ENCODE measurements at regions not wholly inside any gene's neighbourhood (a gene's known extent, or its start where the extent isn't known, plus 50 kb on each side); places are given as distances from the start of the nearest gene placed in this dataset.

GRCh38 chr4:83658806-83659205 lies 122.9 kb downstream of the GPAT3 start:
- Histone ChIP-seq H3K36me3 (ENCODE audit: control insufficient read depth in 2 of 2, extremely low read depth in 1 of 2, insufficient read depth in 2 of 2, low read length in 2 of 2) (no peaks in the 10 kb centered on the region), H3K79me2 (ENCODE audit: control insufficient read depth, insufficient read depth, low read length) (no peaks in the 10 kb centered on the region), H3K9me1 (replicated peaks; ENCODE audit: control insufficient read depth, extremely low read depth, insufficient read depth, low read length) (no peaks in the 10 kb centered on the region), H3K9ac (replicated peaks; ENCODE audit: extremely low read depth, insufficient read depth, low read length) (no peak overlapping the region), H4K20me1 (replicated peaks; ENCODE audit: control insufficient read depth, extremely low read depth, insufficient read depth, low read length) (no peaks in the 10 kb centered on the region), H3K4me2 (ENCODE audit: insufficient read depth, low read length) (no peak overlapping the region), H2AFZ (ENCODE audit: low read depth, low read length) (no peak overlapping the region), H3K27me3 (ENCODE audit: control insufficient read depth in 2 of 2, insufficient read depth in 2 of 2, low read length in 2 of 2) (no peaks in the 10 kb centered on the region), H3K27ac (ENCODE audit: insufficient read depth, low read depth, low read length) (no peak overlapping the region), H3K4me3 (replicated peaks in 1 of 3; ENCODE audit: insufficient read depth in 1 of 3, low read depth in 1 of 3, low read length in 3 of 3) (no peak overlapping the region), H3K4me1 (ENCODE audit: control insufficient read depth, extremely low read depth, insufficient read depth, low read length) (peaks cover 8% of the 10 kb centered on the region), H3K9me3 (replicated peaks; ENCODE audit: control insufficient read depth, insufficient read depth, low read length) (no peaks in the 10 kb centered on the region)
- TF ChIP-seq MYC (IDR thresholded peaks at IDR 0.05; ENCODE audit: low read depth, low read length) (no peak), FOS (IDR thresholded peaks at IDR 0.05; ENCODE audit: borderline replicate concordance, insufficient read depth, low read length) (no peak), JUN (IDR thresholded peaks at IDR 0.05; ENCODE audit: borderline replicate concordance, insufficient read depth, insufficient read length, low read depth) (no peak), GATA2 (IDR thresholded peaks at IDR 0.05; ENCODE audit: insufficient read depth, insufficient read length, low read depth, low read length) (no peak), POLR2AphosphoS5 (IDR thresholded peaks at IDR 0.05; ENCODE audit: insufficient read depth, low read depth, low read length) (no peak), CTCF (IDR thresholded peaks at IDR 0.05; ENCODE audit: extremely low read depth in 1 of 2, insufficient read depth in 1 of 2, low read depth in 1 of 2, low read length in 2 of 2) (no peak), MAX (IDR thresholded peaks at IDR 0.05; ENCODE audit: insufficient read depth, insufficient read length) (no peak)
- intact Hi-C loops (cut with micrococcal nuclease), result no loop called here
- no peak for DNase-seq (ENCODE audit: low read depth, low spot score)
- dilution Hi-C loops (cut with MboI; ENCODE audit: extremely low pct_ligation_motif_present, low sequenced_read_pairs), result no loop called here
- FAIRE-seq, result no peak
- no TSS peak for BruUV-seq (replicated peaks)
- ChIA-PET POLR2A (no interaction called here), CTCF (interaction anchor here (1.1 kb wide), 1 partner anchor 13 kb away, joined by 3 read pairs; no protein-coding TSS in a partner anchor)
